Kidney epithelial cell (primary cell): ENCODE measurements at regions not wholly inside any gene's neighbourhood (a gene's known extent, or its start where the extent isn't known, plus 50 kb on each side); places are given as distances from the start of the nearest gene placed in this dataset.

ENCODE experiments used
- DNase-seq: peaks from one replicate; pipeline ENCODE4 v3.0.0-alpha.2; 2010; ENCODE audit warnings: low read depth
- H3K27me3 ChIP-seq: 2 replicates; pipeline ENCODE4 v1.6.0; 2011; ENCODE audit warnings: low read length; ENCODE audit not compliant: control insufficient read depth, insufficient read depth
- H3K36me3 ChIP-seq: 2 replicates; pipeline ENCODE4 v1.5.1; 2011; ENCODE audit warnings: low read length; ENCODE audit not compliant: control insufficient read depth, insufficient read depth
- H3K4me3 ChIP-seq: 2 replicates; pipeline ENCODE4 v1.5.1; 2011; ENCODE audit warnings: low read depth, mild to moderate bottlenecking, control low read depth, low read length
- TF ChIP-seq, protein P1 (sequence below): IDR thresholded peaks from 2 replicates; pipeline ENCODE4 v1.5.1; 2011; ENCODE audit warnings: mild to moderate bottlenecking, moderate library complexity, low read length, control low read depth, inconsistent platforms; ENCODE audit not compliant: insufficient read depth, poor library complexity, severe bottlenecking

DNA sequence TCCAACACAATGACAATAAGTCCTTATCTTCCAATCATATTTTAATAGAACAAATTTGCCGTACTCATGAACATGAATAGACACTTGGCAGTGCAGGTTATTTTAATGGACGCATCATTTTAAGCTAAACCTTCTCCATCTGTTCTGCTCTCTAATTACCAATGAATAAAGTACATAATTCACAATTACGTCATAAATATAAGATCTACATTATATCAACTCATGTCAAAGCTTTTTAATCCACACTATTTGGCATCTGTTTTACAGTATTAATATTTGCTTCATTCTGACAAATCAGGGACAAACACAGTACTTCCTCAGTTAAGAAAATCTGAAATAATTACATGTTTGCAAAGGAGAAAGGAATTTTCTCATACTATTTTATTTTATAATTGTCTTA is 344.1 kb upstream of the DMAC1 start:
- no peak overlapping the region for H3K4me3 ChIP-seq
- TF ChIP-seq, protein P1, sequence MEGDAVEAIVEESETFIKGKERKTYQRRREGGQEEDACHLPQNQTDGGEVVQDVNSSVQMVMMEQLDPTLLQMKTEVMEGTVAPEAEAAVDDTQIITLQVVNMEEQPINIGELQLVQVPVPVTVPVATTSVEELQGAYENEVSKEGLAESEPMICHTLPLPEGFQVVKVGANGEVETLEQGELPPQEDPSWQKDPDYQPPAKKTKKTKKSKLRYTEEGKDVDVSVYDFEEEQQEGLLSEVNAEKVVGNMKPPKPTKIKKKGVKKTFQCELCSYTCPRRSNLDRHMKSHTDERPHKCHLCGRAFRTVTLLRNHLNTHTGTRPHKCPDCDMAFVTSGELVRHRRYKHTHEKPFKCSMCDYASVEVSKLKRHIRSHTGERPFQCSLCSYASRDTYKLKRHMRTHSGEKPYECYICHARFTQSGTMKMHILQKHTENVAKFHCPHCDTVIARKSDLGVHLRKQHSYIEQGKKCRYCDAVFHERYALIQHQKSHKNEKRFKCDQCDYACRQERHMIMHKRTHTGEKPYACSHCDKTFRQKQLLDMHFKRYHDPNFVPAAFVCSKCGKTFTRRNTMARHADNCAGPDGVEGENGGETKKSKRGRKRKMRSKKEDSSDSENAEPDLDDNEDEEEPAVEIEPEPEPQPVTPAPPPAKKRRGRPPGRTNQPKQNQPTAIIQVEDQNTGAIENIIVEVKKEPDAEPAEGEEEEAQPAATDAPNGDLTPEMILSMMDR = no peak
- H3K36me3 ChIP-seq = no peaks in the 10 kb centered on the region
- DNase-seq = no peak
- H3K27me3 ChIP-seq = no peaks in the 10 kb centered on the region

DNA sequence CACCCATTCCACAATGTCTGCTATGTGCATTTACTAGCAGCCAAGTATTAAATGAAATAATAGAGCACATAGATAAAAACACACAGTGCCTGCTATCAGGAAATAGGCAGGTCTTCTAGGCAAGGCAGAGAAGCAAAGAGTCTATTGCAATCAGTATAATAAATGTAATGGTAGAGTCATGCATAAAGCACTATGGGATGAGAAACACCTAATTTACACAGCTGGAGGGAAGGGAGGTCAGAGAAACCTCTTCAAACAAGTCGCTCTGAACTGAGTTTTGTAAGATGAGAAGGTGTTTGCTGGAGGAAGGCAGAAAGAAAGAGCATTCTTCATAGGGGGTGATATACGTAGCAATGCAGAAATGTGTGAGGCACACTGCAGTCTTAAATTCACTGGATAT is 341.0 kb upstream of the DMAC1 start:
- no peaks in the 10 kb centered on the region for H3K27me3 ChIP-seq
- no peak for DNase-seq
- TF ChIP-seq, protein P1 = no peak
- H3K36me3 ChIP-seq = no peaks in the 10 kb centered on the region
- H3K4me3 ChIP-seq = no peak overlapping the region

DNA sequence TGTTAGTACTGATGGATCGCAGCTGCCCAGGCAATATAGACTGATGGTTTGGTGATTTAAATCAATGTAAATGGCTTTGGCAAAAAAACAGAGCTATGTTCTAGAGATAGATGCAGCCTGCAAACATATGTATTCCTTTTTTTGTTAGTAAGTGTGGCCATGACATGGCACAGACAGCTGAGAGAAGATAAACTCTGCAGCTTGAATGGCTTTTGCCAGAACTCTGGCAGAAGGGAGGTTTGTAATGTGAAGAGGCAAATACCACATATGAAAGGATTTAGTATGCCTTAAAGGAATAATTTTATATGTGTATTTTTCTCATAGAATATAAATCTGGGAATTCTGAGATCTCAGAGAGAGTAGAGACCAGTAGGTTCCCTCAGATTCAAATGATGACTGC is 340.2 kb upstream of the DMAC1 start:
- Histone ChIP-seq H3K36me3 (no peaks in the 10 kb centered on the region), H3K27me3 (no peaks in the 10 kb centered on the region), H3K4me3 (no peak overlapping the region)
- DNase-seq = no peak
- TF ChIP-seq, protein P1 = no peak

- H3K36me3 ChIP-seq = no peaks in the 10 kb centered on the region
- H3K27me3 ChIP-seq = no peaks in the 10 kb centered on the region
- DNase-seq = no peak
- TF ChIP-seq, protein P1 = no peak
- H3K4me3 ChIP-seq = no peak overlapping the region
Measured at GRCh38 chr9:8136477-8136876, 336.9 kb upstream of the DMAC1 start.

GRCh38 chr9:8134635-8135034 is 335.1 kb upstream of the DMAC1 start:
- TF ChIP-seq, protein P1 = no peak

DNA sequence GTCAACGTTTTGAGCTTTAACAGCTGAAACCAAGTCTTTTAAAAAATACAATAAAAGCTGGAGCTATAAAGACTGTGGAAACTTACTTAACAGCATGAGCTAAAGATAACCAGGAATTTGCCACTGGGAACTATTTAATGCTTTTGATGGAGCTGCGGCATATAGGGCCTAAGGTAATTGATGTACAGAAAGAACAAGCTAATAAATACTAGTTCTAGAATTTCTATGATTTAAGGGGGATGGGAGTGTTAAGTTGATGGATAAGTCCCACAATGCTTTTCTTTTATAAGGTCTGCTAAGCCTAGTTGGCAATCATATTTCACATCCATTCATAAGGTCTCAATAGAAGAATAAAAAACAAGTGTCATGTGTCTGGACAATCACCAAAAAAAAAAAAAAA is 334.0 kb upstream of the DMAC1 start:
- TF ChIP-seq, protein P1 = no peak
- Histone ChIP-seq H3K36me3 (no peaks in the 10 kb centered on the region), H3K27me3 (no peaks in the 10 kb centered on the region), H3K4me3 (no peak overlapping the region)
- no peak for DNase-seq

More at GRCh38 chr9:8134635-8135034, 335.1 kb upstream of the DMAC1 start:
- no peaks in the 10 kb centered on the region for H3K27me3 ChIP-seq
- no peak overlapping the region for H3K4me3 ChIP-seq
- DNase-seq = no peak
- H3K36me3 ChIP-seq = no peaks in the 10 kb centered on the region
